ENCODE measurements at regions not wholly inside any gene's neighbourhood (a gene's known extent, or its start where the extent isn't known, plus 50 kb on each side); places are given as distances from the start of the nearest gene placed in this dataset.

DNA sequence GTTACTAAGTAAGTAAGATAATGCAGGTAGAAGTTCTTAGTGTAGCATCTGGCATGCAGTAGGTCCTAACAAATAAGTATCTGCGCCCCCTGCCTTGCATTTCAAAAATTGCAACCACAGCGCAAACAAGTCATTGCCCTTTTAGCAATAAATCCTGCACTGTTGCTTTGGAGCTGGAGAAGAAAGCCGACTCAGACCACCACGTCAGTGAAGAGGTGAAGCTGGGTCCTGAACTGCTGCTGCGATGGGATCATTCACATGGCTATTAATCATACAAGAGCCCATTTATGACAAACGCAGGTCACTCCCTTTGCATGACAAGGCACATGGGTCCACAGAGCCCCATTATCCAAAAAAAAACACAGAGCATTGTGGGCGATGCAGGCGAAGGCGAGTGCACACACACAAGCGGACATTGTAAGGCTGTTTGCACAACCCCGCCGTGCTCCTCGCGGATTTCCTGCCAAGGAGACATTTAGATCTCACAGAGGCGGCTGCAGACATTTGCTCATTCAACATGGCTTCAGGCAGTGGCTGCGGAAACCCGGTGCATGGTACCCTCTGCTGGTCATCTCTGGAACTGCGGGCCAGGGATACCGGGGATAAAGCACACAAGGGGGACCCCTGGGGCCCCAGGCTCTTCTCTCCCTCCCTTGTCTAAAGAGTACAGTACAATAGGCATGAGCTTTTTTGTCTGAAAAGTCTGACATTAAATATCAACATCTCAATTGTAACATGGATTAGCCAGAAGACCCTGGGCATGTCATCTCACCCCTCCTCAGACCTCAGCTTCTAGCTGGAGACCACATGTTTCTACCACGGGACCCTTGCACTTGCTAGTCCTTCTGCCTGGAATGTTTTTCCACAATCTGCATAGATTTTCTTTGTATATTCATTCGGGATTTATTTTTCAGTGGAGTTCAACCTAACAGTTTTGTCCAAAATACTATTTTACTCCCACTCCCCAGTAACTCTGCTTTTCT is 56.7 kb downstream of the CYRIA start:
- POLR2A ChIA-PET: no interaction called here
- peak; percentile 76 for DNase-seq (ENCODE audit: extremely low spot score)
- CTCF ChIA-PET: interaction anchor here (0.7 to 1.9 kb wide), 54 partner anchors 8 to 976 kb away, joined by 3 to 43 read pairs (median 4); no protein-coding TSS in a partner anchor
- TF ChIP-seq, protein P1, sequence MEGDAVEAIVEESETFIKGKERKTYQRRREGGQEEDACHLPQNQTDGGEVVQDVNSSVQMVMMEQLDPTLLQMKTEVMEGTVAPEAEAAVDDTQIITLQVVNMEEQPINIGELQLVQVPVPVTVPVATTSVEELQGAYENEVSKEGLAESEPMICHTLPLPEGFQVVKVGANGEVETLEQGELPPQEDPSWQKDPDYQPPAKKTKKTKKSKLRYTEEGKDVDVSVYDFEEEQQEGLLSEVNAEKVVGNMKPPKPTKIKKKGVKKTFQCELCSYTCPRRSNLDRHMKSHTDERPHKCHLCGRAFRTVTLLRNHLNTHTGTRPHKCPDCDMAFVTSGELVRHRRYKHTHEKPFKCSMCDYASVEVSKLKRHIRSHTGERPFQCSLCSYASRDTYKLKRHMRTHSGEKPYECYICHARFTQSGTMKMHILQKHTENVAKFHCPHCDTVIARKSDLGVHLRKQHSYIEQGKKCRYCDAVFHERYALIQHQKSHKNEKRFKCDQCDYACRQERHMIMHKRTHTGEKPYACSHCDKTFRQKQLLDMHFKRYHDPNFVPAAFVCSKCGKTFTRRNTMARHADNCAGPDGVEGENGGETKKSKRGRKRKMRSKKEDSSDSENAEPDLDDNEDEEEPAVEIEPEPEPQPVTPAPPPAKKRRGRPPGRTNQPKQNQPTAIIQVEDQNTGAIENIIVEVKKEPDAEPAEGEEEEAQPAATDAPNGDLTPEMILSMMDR (IDR thresholded peaks at IDR 0.05; ENCODE audit: control extremely low read depth, extremely low read depth, low read depth, missing control alignments): peak; percentile 93

DNA sequence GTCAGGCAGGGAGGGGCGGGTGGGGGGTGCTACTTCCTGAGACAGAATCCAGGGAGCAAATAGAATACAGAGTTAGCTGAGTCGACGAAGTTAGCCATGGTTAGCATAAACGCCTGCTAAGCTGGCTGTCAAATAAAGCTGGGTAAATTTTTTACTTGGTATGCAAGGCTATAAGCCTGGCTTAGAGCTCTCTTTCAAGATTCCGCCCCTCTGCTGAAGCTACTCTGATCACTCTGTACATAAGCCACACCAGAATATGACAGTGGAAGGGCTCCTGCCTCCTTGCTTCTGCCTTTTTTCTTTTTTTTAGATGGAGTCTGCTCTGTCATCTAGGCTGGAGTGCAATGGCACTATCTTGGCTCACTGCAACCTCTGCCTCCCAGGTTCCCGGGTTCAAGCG is 58.3 kb downstream of the CYRIA start:
- DNase-seq (ENCODE audit: extremely low spot score): no peak
- TF ChIP-seq, protein P1 (IDR thresholded peaks at IDR 0.05; ENCODE audit: control extremely low read depth, extremely low read depth, low read depth, missing control alignments): no peak
- ChIA-PET CTCF (interaction anchor here (0.9 to 1.2 kb wide), 4 partner anchors 53 to 969 kb away, joined by 3 to 4 read pairs (median 3); no protein-coding TSS in a partner anchor), POLR2A (no interaction called here)

DNA sequence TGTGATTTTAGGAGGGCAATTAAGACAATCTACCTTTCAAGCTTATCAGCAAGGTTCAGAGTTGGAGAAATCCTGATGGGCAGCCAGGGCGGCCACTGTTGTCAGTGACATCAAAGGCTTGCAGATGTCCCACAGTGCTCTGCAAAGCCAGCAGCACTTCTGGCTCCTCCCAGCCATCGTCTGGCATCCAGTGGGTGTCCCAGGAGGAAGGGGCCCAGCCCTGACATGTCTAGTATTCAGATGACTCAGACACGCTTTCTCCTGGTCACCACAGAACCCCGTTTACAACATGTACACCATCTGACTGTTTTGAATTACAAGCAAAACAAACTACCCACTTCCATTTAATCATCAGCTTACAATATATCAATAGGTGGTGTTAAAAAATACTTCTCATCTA is 61.4 kb downstream of the CYRIA start:
- TF ChIP-seq, protein P1 (IDR thresholded peaks at IDR 0.05; ENCODE audit: control extremely low read depth, extremely low read depth, low read depth, missing control alignments): no peak
- no peak for DNase-seq (ENCODE audit: extremely low spot score)
- ChIA-PET CTCF (interaction anchor here (1.2 to 1.4 kb wide), 2 partner anchors 13 to 153 kb away, joined by 3 read pairs; no protein-coding TSS in a partner anchor), POLR2A (no interaction called here)

DNA sequence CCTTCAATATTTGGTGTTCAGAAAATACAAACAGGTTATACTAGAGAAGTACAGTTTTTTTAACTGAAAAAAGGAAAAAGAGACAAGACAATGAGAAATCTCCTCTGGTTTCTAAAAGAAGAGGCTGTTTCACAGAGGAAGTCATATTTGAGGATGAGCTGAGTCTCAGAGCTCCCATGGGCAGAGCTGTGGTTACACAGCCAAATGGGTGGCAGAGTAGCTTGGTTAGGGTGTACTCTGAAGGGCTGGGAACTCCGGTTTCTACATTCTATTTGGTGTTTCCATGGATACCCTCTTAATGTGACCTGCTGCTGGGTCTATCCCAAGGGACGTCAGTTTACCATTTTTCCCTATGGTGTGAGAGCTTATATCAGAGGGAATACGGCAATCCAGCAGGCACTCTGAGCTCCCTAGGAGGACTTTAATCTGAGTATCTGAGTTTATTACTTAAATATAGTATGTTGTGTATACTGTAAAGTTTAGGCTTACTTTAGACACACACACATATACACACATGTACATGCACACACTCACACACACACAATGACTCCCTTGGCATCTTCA is 74.2 kb downstream of the CYRIA start:
- DNase-seq (ENCODE audit: extremely low spot score): no peak
- CTCF ChIA-PET: interaction anchor here (1.0 to 1.4 kb wide), 3 partner anchors 13 to 165 kb away, joined by 3 to 5 read pairs (median 3); no protein-coding TSS in a partner anchor
- POLR2A ChIA-PET: no interaction called here
- TF ChIP-seq, protein P1 (IDR thresholded peaks at IDR 0.05; ENCODE audit: control extremely low read depth, extremely low read depth, low read depth, missing control alignments): no peak

- TF ChIP-seq, protein P1 (IDR thresholded peaks at IDR 0.05; ENCODE audit: control extremely low read depth, extremely low read depth, low read depth, missing control alignments): no peak
- no peak for DNase-seq (ENCODE audit: extremely low spot score)
- ChIA-PET POLR2A (no interaction called here), CTCF (interaction anchor here (1.0 kb wide), 1 partner anchor 19 kb away, joined by 6 read pairs; no protein-coding TSS in a partner anchor)
Observed at GRCh38 chr2:16589465-16589864, 76.2 kb downstream of the CYRIA start.

DNA sequence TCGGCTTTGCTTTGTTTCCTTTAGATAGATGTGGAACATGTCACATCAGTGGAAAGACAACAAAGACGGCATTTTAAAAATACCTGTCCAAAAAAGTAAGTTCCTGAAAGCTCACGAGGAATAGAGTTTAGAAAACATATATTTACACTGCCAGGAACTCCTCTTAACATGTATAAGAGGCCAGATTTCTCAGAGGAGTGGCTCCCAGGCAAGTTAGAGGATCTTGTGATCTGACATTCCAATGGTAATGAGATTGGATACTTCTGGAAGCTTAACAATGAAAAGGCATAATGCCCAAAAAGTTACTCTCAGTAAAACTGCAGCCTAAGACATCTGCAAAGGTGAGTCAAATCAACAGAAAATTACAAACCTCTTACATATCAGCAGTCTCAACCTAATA is 77.1 kb downstream of the CYRIA start:
- CTCF ChIA-PET: interaction anchor here (1.0 kb wide), 1 partner anchor 20 kb away, joined by 6 read pairs; no protein-coding TSS in a partner anchor
- POLR2A ChIA-PET: no interaction called here
- DNase-seq (ENCODE audit: extremely low spot score): no peak
- TF ChIP-seq, protein P1 (IDR thresholded peaks at IDR 0.05; ENCODE audit: control extremely low read depth, extremely low read depth, low read depth, missing control alignments): no peak

All from GM10248 (cell line).